ENCODE measurements at regions not wholly inside any gene's neighbourhood (a gene's known extent, or its start where the extent isn't known, plus 50 kb on each side); places are given as distances from the start of the nearest gene placed in this dataset.
"Not testable (repeated sequence)": the region's sequence is repeated elsewhere in the genome, so short reads cannot be mapped to it uniquely, and the experiment has no call there.

DNA sequence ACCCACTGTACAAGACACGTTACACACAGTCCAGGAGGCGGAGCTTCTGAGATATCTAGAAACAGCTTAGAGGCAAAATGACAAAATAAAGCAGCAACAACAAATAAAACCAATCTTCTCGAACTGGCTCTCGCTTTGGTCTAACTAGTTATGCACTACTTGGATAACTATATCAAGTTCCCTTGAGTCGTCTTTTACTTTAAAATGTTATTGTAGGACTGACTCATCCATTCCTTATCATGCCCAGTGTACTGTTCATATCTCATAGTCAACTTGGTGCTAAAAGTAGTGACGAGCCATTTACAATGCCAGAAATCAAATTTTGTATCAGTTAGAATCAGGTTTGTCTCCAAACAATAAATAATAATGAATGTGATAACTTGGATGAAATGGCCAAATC is 102.5 kb upstream of the SLC35G4 start:
- DNase-seq, result no peak

- DNase-seq, result no peak
Measured at GRCh38 chr18:11505993-11506392, 103.4 kb upstream of the SLC35G4 start.

GRCh38 chr18:11504962-11505361 is 104.4 kb upstream of the SLC35G4 start:
- DNase-seq, result no peak

DNA sequence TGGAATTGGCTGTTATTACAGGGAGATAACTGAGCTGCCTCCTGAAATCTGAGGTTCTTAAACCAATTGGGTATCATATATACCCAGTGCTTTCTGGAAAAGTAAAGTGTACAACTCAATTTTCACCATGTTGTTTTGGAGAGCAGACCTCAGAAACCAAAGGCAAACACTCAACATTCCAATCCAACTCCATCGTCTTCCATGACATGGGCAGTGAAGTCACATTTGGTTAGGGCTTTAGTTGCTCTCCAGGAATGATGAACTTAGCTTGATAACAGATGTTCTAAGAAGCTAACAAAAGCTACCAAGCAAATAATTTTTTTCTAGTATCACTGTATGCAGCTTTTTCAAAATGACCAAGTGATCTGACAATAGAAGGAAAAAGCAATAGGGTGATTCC is 107.0 kb upstream of the SLC35G4 start:
- no peak for DNase-seq

DNA sequence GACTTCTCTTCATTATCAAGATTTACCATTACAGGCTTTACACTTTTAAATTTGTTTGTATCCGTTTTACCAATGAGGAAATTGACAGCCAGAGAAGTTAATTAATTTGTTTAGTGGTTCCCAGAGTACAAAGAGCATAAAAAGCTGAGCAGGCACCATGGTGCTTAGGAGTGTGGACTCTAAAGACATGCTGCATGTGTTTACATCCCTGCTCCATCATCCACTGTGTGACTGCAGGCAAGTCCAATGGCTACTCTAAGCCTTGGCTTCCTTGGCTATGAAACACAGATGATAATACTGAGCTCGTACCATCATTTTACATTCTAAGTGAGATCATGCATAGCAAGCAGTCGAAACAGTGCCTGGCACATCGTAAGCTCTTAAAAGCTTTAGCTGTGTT is 108.0 kb upstream of the SLC35G4 start:
- no peak for DNase-seq

DNA sequence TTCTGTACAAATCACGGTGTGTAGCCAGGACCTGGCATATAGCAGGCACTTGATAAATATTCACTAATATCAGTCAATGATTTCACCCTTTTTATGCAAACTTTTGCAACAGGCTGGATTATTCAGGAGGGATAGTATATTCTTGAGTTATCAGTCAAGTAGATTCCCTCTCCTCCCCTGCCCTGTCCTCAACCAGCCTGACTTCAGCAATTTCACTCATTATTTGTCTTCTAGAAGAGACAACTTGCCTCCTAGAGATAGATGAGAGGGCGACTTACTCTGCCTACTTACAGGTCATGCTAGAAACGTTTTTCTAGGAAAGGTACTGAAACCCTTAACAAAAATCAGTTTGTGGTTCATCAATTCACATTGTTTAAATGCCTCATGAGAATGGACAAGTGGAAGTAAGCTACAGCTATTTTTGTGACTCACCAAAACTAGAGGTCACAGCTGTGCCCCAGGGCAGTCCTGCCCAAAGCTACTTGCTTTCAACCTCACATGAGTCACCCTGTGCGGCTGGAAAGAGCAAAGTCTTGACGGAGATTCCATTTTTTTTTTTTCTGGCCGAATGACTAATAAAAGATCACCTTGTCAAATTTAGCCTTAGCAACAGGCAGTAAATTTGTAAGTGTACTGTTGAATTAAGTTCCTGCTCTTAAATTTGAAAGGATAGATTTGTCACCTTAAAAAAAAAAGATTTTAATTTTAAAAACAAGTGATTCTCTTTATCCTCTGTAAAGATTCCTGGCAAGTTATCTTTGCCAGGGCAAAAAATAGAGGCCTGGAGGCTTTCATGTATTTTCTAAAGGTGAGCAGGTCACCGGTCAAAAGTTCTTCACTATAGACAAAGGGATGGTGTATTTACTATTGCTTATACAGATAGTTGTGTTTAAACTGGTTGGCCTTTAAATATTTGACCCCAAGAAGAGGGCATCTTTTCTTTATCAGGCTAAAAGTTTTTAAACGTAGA is 109.0 kb upstream of the SLC35G4 start:
- no peak for DNase-seq

DNA sequence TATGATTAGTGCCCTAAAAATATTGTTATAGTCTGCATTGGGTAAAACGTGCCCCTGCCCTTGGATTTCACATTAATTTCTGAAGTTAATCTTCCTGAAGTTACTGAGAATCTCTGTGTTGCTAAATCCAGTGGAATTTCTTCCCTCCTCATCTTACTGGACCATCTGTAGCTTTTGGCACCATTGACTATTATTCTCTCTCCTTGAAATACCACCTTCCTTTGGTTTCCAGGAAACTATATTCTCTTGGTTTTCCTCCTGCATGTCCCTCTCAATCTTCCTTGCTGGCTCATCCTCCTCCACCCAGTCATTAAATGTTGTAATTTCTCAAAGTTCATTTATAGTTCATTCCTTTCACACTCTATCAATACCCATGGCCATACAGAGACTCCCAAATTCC is 110.6 kb upstream of the SLC35G4 start:
- no peak for DNase-seq

DNA sequence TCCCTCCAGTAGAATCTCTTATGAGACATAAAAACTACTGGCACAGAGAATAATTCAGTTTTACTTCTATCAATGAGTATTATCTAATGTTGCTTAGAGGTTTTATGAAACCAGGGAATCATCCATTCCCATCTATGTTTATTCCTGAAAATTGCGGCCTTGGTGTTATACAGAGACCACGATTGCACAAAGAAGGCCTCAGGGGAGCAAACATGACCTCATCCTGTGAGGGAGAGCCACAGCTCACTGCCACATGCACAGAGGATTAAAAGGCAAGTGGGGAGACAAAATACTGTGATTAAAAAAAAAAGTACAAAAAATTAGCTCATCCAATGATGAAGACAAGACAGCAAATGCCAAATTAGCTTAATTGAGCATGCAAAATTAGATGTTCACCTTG is 111.8 kb upstream of the SLC35G4 start:
- no peak for DNase-seq

GRCh38 chr18:11496526-11497172 is 112.7 kb upstream of the SLC35G4 start:
- DNase-seq, result no peak

GRCh38 chr18:11495441-11495840 is 114.0 kb upstream of the SLC35G4 start:
- no peak for DNase-seq

DNA sequence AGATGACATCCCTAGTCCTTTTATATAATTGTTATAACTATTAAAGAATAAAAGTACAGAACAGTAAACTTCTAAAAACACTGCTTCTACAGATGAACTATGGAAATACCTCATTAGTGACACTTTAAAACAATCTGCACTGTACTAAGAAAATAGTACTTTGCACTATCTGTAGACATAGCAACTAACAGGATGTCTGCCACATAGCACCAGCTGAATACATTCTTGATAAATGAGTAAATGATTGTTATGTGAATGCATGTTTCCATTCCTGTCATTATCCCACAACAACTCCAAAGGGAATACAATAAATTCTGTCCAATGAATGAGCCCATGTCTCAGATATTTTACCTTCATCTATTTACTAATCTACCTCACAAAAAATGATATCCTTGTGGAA is 115.3 kb upstream of the SLC35G4 start:
- no peak for DNase-seq

GRCh38 chr18:11489266-11489899 is 120.0 kb upstream of the SLC35G4 start:
- no peak for DNase-seq

- no peak for DNase-seq
Measured at GRCh38 chr18:11488175-11488574, 121.2 kb upstream of the SLC35G4 start.

- no peak for DNase-seq
Measured at GRCh38 chr18:11487390-11487789, 122.0 kb upstream of the SLC35G4 start.

DNA sequence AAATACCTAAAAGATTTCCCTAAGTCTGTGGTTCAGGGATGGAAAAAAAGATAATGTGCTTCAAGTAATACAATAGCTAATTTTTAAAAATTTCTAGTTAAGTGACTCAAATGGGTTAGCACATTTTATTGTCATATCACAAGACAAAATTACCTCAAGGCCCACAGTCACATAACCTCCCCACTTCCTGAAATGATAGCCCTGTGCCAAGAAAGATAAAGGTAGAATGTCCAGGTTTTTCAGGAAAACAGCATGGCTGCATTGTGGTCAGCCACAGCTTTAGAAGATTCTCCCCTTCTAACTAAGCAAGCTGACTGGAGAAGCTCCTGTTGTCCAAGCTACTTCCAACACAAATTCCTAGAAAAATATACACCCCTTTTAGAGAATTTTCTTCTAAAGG is 127.1 kb upstream of the SLC35G4 start:
- no peak for DNase-seq

- no peak for DNase-seq
Measured at GRCh38 chr18:11480692-11481091, 128.7 kb upstream of the SLC35G4 start.

GRCh38 chr18:11479031-11479430 is 130.4 kb upstream of the SLC35G4 start:
- DNase-seq, result not testable (repeated sequence)

GRCh38 chr18:11470941-11471340 is 138.5 kb upstream of the SLC35G4 start:
- DNase-seq, result no peak

DNA sequence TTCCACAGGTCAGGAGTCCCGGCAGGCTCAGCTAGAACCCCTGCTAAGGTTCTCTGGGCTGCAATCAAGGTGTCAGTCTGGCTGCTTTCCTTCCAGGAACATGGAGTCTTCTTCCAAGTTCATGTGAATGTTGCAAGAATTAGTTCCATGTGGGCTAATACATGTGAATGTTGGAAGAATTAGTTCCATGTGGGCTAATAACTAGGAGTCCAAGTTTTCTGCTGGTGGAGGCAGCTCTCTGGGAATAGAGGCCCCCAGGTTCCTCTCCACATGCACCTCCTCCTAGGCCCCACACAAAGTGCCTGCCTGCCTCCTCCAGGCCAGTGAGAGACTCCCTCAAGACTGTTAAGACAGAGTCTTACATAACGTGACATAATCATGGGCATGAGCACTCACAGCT is 140.8 kb upstream of the SLC35G4 start:
- no peak for DNase-seq

GRCh38 chr18:11468120-11468519 is 141.3 kb upstream of the SLC35G4 start:
- no peak for DNase-seq

DNA sequence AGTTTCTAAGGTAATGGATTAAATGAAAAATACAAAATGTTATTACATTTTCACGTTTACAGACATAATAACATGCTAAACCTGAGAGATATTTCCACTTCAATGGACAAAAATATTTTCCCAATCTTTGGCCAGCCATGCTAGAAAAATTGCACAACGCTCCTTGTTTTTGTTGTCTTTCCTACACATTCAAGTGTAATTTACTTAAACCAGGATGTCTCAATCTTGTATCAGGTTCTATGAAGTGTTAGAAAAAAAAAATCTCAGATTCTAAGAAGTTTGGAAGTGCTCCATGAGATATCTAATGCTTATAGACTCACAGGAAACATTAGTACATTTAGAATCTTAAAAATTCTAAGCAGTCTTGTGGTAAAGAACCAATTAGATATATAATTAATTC is 141.8 kb upstream of the SLC35G4 start:
- DNase-seq, result no peak

- DNase-seq, result no peak
Measured at GRCh38 chr18:11464129-11464528, 145.3 kb upstream of the SLC35G4 start.

DNA sequence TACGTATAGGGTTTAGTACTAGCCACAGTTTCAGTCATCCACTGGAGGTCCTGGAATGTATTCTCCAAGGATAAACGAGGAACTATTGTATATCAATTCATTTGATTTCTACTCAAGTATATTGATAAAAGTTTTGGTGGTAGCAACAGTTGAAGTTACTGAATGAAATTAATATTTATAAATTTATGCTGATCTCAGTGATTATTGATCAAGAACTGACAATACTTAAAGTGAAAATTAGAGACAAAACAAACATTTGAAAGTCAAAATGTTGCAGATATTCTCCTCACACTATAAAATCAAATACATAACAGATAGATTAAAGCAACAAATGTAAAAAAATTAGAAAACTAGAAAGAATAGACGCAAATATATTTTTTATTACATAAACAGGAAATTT is 150.9 kb upstream of the SLC35G4 start:
- no peak for DNase-seq

GRCh38 chr18:11457853-11458252 is 151.5 kb upstream of the SLC35G4 start:
- not testable (repeated sequence) for DNase-seq
